ENCODE measurements at regions not wholly inside any gene's neighbourhood (a gene's known extent, or its start where the extent isn't known, plus 50 kb on each side); places are given as distances from the start of the nearest gene placed in this dataset.
A peak's percentile ranks its signal among the peaks of the same experiment; 100 is the strongest.

DNA sequence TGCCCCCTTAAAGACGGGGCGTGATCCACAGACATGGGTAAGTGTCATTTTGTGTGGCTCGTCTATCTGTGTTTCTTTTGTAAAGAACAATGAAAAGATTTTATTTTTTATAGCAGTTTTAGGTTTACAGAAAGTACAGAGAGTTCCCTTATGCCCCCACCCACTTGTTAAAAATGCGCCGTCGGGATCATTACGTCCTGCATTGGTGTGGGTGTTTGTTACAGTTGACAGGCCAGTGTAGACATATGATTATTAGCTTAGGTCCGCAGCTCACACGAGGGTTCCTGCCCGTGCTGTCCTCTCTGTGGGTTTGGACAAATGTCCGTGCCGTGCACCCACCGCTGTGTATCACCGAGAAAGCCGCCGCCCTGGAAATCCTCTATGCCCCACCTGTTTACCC, 50.5 kb downstream of the RGS12 start:
- no peak for DNase-seq (ENCODE audit: low read depth)

DNA sequence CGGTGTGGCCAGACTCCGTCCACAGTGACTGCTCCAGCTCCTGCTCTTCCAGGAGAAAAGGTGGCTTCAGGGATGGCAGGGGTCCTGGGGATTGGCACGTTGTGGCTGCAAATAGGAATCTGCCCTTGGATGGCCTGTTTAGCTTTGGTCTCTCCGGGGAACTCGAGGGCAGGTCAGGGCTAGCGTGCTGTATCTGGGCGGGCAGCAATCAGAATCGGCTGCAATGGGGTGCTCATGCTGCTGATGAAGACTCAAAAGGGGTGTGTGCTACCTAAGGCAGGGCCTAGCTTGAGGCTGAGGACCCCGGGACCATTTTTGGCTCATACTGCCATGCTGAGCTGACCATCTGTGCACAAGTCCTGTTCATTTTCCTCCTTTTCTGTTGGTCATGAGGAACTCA, 51.3 kb downstream of the RGS12 start:
- no peak for DNase-seq (ENCODE audit: low read depth)

GRCh38 chr4:3344596-3344995, 51.8 kb downstream of the RGS12 start:
- DNase-seq (ENCODE audit: low read depth): no peak

DNA sequence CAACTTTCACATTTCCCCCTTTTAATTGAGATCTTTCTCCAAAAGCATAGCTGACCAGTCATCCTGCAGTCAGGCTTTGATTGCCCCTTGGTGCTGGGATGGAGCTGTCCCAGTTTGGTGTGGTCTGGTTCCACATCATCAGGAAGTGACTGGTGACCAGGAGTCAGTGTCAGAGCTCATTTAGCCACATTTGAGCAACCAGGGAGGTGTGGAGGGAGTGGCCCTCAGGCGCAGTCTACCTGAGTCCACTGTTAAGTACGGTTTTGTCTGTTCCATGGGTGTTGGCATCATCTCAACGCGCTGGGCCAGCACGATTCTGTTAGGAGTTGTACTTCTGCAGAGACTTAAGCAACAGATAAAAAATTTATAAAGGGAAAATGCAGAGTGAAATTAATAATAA, 52.6 kb downstream of the RGS12 start:
- no peak for DNase-seq (ENCODE audit: low read depth)

- DNase-seq (ENCODE audit: low read depth): peak; percentile 60
These were observed 53.3 kb downstream of the RGS12 start for GRCh38 chr4:3346146-3346545.

- no peak for DNase-seq (ENCODE audit: low read depth)
These were observed 55.0 kb downstream of the RGS12 start for GRCh38 chr4:3347871-3348270.

DNA sequence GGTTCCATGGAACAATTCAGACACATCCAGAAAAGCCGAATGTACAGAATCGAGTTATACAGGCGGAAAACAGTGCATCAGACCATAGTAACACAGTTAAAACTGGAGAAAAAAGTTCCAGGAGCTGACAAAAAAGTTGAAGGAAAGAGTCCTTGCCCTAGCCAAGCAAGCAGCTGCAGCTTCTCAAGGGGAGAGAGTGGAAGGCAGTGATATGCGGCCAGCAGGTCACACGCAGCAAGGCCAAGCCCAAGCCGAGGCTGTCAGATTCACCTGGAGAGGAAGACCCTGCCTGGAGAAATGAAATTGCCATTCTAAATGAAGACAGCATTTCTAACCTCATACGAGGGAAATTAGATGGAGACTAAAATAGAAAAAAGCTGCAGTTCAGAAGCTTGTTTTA, 55.8 kb downstream of the RGS12 start:
- no peak for DNase-seq (ENCODE audit: low read depth)

DNA sequence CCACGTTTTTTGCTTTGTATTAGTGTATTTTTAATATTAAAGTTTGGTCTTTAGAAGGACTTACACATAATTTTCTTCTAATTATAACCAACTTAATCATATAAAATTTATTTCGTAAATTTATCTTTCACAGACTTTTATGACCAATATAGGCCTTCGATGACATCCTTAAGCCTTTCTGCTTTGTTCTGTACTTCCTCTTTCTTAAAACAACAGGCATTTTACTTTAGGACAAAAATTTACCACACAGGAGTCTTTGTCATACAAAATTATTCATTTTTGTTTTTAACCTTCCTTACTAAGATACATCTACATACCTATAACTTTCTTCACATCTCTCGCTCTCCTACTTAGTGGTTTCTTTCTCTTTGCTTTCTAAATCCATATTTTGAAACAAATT, 56.3 kb downstream of the RGS12 start:
- no peak for DNase-seq (ENCODE audit: low read depth)

GRCh38 chr4:3351997-3352396, 59.2 kb downstream of the RGS12 start:
- no peak for DNase-seq (ENCODE audit: low read depth)

DNA sequence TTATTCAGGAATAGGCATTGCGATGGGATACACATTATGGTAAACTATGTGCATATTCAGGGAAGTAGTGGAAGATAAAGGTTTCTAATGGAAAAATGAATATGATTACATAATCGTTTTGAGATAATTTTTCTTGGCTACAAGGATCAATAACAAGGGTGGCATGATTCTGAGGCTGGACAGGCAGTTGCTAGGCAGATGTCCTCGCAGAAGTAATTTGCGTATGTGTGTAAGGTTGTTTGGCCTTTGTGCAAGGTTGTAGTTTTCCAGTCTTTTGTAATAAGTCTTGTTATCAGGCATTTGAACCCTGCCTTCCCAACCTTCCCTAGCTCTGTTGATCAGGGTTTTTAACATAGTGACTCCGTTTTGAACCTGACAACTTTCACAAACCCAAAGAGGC, 59.7 kb downstream of the RGS12 start:
- DNase-seq (ENCODE audit: low read depth): no peak

DNA sequence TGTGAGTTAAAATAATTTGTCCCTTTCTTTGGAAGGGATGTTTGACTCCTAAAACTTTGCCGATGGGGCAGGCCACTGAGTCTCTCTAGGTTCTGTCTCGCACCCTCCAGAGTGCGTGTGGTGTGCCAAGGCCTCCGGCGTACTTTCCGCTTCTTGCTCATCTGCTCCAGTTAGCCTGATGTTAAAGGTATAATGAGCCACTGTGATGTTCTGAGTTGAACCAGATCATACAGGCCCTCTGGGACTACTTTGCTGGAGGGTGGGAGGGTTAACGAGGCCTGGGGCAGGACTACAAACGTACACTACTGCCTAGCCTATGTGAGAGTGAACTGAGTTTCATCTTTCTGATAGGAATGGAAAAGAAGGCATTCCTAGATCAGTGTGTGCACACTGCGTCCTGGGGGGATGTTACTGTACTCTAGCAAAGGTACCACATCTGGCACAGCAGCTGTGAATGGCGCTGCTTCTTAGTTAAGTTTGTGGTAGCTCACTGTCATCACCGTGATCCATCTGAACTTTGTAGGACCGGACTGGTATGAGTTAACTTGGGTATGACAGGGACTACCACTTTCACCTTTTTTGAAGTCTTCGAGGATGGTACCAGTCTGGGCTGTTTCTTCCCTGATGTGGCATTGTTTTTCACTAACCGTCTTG, 60.2 kb downstream of the RGS12 start:
- no peak for DNase-seq (ENCODE audit: low read depth)

DNA sequence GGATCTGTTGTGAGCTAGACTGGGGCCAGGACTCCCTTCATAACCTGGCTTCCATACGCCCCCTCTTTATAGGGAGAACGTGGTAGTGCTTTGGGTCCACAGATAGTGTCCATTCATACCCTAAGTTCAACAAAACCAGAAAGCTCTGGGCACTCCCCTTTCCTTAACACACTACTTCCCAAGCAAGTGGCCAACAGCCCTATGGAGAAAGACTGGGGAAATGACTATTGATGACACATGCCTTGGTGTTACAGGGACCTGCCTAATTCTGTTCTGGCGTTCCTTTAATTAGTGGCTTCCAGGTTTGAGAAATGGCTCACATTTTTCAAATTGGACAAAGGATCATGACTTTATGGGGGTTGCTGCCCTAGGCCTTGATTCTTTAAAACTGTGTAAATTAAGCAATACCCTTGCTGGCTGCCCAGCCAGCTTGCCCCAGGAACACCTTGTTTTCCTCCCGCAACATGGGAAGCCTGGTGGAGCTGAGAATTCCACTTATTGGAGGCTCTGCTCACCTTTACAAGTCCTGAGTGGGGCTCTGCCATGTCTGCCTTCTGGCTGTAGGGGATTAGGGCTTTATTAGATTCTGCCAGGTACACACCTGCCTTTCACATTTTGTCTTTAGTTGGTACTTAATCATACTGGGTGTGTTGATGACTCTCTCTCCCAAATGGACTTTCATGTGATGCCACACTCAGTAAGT, 61.1 kb downstream of the RGS12 start:
- no peak for DNase-seq (ENCODE audit: low read depth)

DNA sequence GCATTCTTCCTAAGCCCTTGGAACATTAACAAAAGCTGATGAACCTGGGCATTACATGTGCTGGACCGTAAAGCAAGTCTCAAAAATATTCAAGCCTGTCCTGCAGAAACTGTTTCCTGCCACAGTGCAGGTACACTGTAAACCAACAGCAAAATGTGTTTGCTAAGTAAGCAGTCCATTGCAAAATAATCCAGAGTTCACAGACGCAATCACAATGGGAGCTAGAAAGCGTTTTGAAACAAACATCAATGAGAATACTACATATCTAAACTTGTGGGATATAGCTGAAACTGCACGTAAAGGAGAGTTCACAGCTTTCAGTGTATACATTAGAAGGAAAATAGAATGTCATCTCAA, 61.6 kb downstream of the RGS12 start:
- DNase-seq (ENCODE audit: low read depth): no peak

GRCh38 chr4:3355266-3355748, 62.5 kb downstream of the RGS12 start:
- no peak for DNase-seq (ENCODE audit: low read depth)

GRCh38 chr4:3358656-3359055, 65.8 kb downstream of the RGS12 start:
- DNase-seq (ENCODE audit: low read depth): no peak

DNA sequence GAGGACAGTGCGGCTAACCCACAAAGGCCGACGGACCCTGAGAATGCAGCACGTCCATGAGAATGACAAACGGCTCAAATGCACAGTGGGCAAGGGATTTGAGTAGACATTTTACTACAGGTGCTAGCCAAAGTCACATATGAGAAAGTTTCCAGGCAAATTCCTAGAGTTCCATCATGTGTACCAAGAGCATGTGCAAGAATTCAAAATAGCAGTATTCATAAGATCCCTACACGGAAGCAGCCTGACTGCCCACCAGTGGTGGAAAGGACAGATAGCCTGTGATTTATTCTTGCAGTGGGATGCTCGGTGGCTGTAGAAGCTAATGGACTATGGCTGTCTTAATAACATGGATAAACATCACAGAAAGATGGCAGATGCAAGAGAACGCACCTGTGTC, 68.0 kb downstream of the RGS12 start:
- no peak for DNase-seq (ENCODE audit: low read depth)

DNA sequence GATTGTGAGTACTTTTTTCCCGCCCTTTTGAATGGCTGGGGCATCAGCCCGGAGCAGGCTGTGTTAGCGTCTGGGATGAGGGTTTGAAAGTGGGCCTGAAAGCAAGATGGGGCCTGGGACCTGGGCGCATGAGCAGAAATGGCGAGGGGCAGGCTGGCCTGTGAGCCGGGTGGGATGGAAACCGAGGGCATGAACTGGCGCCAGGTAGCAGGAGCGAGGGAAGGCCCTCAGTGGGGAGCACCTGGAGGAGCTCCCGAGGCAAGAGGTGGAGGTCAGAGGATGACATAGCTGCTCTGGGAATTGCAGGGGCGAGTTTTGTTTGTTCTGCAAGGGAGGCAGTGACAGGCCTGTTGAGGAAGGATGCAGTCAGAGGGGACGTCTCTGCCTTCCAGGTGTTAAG, 68.6 kb downstream of the RGS12 start:
- no peak for DNase-seq (ENCODE audit: low read depth)

DNA sequence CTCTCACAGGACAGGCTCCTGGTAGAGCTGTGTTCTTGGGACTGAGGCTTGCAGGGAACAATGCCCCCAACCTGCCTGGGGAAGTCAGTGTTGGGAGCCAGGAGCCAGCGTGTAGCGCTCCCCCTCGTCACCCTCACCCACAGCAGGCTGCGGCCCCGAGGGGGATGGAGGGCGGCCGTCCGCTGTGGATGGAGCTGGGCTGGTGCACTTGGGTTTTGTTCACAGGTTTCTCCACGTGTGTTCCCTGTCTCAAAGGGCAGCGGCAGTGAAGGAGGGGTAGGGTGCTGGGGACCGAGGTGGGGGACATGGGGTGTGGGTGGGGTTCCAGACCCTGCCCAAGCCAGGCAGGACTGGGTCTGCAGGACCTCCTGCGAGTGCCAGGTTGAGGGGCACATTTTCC, 69.1 kb downstream of the RGS12 start:
- no peak for DNase-seq (ENCODE audit: low read depth)

DNA sequence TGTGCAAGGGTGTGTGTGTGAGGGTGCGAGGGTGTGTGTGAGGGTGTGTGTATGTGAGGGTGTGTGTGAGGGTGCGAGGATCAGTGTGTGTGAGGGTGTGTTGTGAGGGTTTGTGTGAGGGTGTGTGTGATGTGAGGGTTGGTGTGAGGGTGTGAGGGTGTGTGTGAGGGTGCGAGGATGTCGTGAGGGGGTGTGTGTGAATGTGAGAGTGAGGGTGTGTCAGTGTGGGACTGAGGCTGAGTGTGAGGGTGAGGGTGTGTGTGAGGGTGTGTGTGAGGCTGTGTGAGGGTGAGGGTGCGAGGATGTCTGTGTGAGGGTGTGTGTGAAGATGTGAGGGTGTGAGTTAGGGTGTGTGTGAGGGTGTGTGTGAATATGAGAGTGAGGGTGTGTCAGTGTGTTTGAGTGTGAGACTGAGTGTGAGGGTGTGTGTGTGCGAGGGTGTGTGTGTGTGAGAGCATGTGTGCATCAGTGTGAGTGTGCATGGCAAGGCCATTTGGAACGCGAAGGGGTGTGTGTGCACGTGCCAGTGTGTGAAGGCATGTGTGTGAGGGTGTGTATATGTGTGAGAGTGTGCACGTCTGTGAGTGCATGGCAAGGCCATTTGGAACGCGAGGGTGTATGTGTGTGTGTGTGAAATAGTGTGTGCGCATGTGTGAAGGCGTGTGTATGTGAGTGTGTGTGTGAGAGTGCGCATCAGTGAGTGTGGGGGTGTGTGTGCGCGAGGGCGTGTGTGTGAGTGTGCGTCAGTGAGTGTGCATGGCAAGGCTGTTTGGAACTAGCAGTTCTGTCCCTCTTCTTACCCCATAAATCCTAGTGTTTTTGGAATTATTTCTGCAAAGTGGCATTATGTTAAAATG, 69.8 kb downstream of the RGS12 start:
- DNase-seq (ENCODE audit: low read depth): no peak

DNA sequence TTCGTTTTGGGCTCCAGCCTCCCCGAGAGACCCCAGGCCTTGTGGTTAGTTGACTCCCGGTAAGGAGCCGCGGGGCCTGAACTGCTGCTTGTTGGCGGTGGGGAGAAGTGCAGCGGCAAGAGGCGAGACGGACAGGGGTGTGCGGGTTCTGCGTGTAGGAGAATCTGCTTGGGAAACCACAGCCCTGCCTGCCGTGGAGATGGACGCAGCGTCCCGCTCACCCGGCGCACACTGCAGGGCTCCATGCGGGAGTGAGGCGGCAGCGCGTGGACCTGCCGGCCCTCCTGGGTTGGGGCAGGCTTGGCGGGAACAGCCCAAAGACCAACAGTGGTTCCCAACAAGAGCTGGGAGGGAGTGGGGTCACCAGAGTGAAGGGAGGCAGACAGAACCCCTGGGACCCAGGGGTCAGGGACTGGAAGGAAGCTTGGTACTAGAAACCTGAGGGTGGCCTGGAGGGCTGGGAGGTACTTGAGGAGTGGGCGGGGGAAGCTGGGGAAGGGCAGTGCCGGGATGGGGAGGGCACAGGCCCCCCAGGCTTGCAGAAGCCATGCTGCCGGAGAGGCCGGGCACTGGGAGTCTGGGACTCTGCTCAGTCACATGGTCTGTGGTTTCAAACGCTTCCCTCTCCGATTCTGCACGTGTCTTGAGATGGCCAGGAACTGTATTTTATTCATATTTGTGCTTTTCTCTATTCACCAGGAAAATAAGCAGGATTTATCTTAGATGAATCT, 70.8 kb downstream of the RGS12 start:
- DNase-seq (ENCODE audit: low read depth): no peak

DNA sequence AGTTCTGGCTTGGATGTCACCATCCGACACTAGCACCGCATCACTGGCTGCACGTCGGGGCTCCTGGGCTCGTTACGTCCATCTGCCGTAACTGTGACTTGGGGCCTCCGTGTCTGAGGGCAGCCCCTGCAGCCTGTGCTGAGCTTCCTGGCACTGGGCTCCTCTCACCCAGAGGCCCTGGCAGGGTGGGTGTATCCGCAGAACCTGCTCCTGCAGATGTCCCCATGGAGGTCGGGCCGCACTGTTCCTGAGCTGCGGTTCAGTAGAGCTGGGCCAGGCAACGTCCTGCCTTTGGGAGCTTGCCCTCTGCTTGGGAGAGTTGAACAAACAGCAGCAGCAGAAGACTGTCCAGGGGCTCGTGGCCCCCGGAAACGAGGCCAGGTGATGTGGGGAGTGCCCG, 71.4 kb downstream of the RGS12 start:
- DNase-seq (ENCODE audit: low read depth): no peak

- DNase-seq (ENCODE audit: low read depth): no peak
These were observed 72.0 kb downstream of the RGS12 start for GRCh38 chr4:3364634-3365314.
